Gastroesophageal sphincter (tissue), 3 donors: ENCODE measurements at regions not wholly inside any gene's neighbourhood (a gene's known extent, or its start where the extent isn't known, plus 50 kb on each side); places are given as distances from the start of the nearest gene placed in this dataset.

Experiments used
- POLR2A ChIP-seq, 2 donors: fragments of 450-650 bp; IDR thresholded peaks; one replicate each; pipeline ENCODE4 v1.6.1; 2017; ENCODE audit warnings: antibody characterized with exemption in 2 of 2, mild to moderate bottlenecking in 2 of 2, moderate library complexity in 1 of 2
- POLR2AphosphoS5 ChIP-seq: sonication (generic); formaldehyde crosslinking; IDR thresholded peaks from one replicate; pipeline ENCODE4 v1.6.1; 2017; ENCODE audit warnings: antibody characterized with exemption
- TF ChIP-seq, protein P1 (sequence below), 4 experiments: fragments of 200-600 bp in 2 of 4; fragments of 450-650 bp in 2 of 4; sonication (generic) in 1 of 4; IDR thresholded peaks; one replicate each; pipeline ENCODE4 v1.5.1; 2017 to 2019; ENCODE audit warnings: antibody characterized with exemption in 4 of 4, mild to moderate bottlenecking in 2 of 4, moderate library complexity in 2 of 4

GRCh38 chr1:218182455-218182854 lies 102.6 kb upstream of the RRP15 start:
- TF ChIP-seq POLR2AphosphoS5 (no peak), POLR2A (IDR thresholded peaks at IDR 0.05) (no peak)
- TF ChIP-seq, protein P1, sequence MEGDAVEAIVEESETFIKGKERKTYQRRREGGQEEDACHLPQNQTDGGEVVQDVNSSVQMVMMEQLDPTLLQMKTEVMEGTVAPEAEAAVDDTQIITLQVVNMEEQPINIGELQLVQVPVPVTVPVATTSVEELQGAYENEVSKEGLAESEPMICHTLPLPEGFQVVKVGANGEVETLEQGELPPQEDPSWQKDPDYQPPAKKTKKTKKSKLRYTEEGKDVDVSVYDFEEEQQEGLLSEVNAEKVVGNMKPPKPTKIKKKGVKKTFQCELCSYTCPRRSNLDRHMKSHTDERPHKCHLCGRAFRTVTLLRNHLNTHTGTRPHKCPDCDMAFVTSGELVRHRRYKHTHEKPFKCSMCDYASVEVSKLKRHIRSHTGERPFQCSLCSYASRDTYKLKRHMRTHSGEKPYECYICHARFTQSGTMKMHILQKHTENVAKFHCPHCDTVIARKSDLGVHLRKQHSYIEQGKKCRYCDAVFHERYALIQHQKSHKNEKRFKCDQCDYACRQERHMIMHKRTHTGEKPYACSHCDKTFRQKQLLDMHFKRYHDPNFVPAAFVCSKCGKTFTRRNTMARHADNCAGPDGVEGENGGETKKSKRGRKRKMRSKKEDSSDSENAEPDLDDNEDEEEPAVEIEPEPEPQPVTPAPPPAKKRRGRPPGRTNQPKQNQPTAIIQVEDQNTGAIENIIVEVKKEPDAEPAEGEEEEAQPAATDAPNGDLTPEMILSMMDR (IDR thresholded peaks at IDR 0.05) = no peak
